Tibial nerve (tissue), 4 donors: ENCODE measurements at regions not wholly inside any gene's neighbourhood (a gene's known extent, or its start where the extent isn't known, plus 50 kb on each side); places are given as distances from the start of the nearest gene placed in this dataset.
A peak's percentile ranks its signal among the peaks of the same experiment; 100 is the strongest.

Experiments
- DNase-seq, 2 donors: peaks; one replicate each; pipeline ENCODE4 v3.0.0-alpha.2; 2019; ENCODE audit warnings: low spot score in 2 of 2
- H3K27ac ChIP-seq, 4 donors: fragments of 200-600 bp; sonication (generic) in 3 of 4; one replicate each; pipeline ENCODE4 v1.5.1; 2017 to 2019; ENCODE audit warnings: mild to moderate bottlenecking in 1 of 4
- H3K27me3 ChIP-seq, 2 donors: fragments of 200-600 bp; sonication (generic) in 1 of 2; one replicate each; pipeline versions ENCODE4 v1.5.1 to v1.6.0; 2017 to 2019
- H3K36me3 ChIP-seq, 3 donors: fragments of 200-600 bp; sonication (generic); one replicate each; pipeline ENCODE4 v1.5.1; 2018 to 2019
- H3K4me1 ChIP-seq, 4 donors: fragments of 200-600 bp; sonication (generic) in 3 of 4; one replicate each; pipeline ENCODE4 v1.5.1; 2017 to 2019
- H3K4me3 ChIP-seq, 4 donors: fragments of 200-600 bp; sonication (generic) in 3 of 4; one replicate each; pipeline ENCODE4 v1.5.1; 2017 to 2019; ENCODE audit warnings: mild to moderate bottlenecking in 1 of 4, moderate library complexity in 1 of 4
- H3K9me3 ChIP-seq, 4 donors: fragments of 200-600 bp; sonication (generic) in 3 of 4; one replicate each; pipeline ENCODE4 v1.5.1; 2017 to 2019
- EP300 ChIP-seq, 2 donors: sonication (generic); formaldehyde crosslinking; IDR thresholded peaks; one replicate each; pipeline ENCODE4 v1.6.1; 2017; ENCODE audit warnings: antibody characterized with exemption in 2 of 2, mild to moderate bottlenecking in 1 of 2
- POLR2A ChIP-seq, 2 donors: fragments of 450-650 bp; IDR thresholded peaks; one replicate each; pipeline ENCODE4 v1.6.1; 2017; ENCODE audit warnings: antibody characterized with exemption in 2 of 2, mild to moderate bottlenecking in 2 of 2, moderate library complexity in 2 of 2
- WGBS, 2 donors: methylation state at CpG; one replicate each; pipeline ENCODE4 v1.1.5; 2018; 5-methylcytosine and 5-hydroxymethylcytosine counted together
- TF ChIP-seq, protein P1 (sequence below), 5 experiments: fragments of 200-600 bp in 3 of 5; fragments of 450-650 bp in 2 of 5; sonication (generic) in 3 of 5; IDR thresholded peaks; one replicate each; pipeline ENCODE4 v1.5.1; 2016 to 2019; ENCODE audit warnings: antibody characterized with exemption in 5 of 5, mild to moderate bottlenecking in 3 of 5, moderate library complexity in 2 of 5

- 63 to 72% methylated on average over 8 of the region's 8 CpGs for WGBS, 2 donors
- no peaks in the 10 kb centered on the region for H3K27me3 ChIP-seq
- H3K27ac ChIP-seq = no peak overlapping the region
- H3K9me3 ChIP-seq = no peaks in the 10 kb centered on the region
- TF ChIP-seq POLR2A (IDR thresholded peaks at IDR 0.05) (no peak), EP300 (IDR thresholded peaks at IDR 0.05) (no peak)
- TF ChIP-seq, protein P1, sequence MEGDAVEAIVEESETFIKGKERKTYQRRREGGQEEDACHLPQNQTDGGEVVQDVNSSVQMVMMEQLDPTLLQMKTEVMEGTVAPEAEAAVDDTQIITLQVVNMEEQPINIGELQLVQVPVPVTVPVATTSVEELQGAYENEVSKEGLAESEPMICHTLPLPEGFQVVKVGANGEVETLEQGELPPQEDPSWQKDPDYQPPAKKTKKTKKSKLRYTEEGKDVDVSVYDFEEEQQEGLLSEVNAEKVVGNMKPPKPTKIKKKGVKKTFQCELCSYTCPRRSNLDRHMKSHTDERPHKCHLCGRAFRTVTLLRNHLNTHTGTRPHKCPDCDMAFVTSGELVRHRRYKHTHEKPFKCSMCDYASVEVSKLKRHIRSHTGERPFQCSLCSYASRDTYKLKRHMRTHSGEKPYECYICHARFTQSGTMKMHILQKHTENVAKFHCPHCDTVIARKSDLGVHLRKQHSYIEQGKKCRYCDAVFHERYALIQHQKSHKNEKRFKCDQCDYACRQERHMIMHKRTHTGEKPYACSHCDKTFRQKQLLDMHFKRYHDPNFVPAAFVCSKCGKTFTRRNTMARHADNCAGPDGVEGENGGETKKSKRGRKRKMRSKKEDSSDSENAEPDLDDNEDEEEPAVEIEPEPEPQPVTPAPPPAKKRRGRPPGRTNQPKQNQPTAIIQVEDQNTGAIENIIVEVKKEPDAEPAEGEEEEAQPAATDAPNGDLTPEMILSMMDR (IDR thresholded peaks at IDR 0.05) = no peak
- no peak overlapping the region for H3K4me3 ChIP-seq
- DNase-seq = no peak
- H3K36me3 ChIP-seq = no peaks in the 10 kb centered on the region
- H3K4me1 ChIP-seq = no peaks in the 10 kb centered on the region
These were observed 68.2 kb downstream of the RASL11A start for GRCh38 chr13:27338816-27339215.

GRCh38 chr13:27339299-27339698 lies 68.7 kb downstream of the RASL11A start:
- Histone ChIP-seq H3K27ac (no peak overlapping the region), H3K36me3 (no peaks in the 10 kb centered on the region), H3K27me3 (peaks cover 0 to 1% of the 10 kb centered on the region in 2 donors), H3K4me3 (no peak overlapping the region), H3K9me3 (no peaks in the 10 kb centered on the region), H3K4me1 (no peaks in the 10 kb centered on the region)
- peak in 1 of 2 donors; percentile 29 for DNase-seq
- no peak for TF ChIP-seq EP300 (IDR thresholded peaks at IDR 0.05)
- TF ChIP-seq, protein P1 (IDR thresholded peaks at IDR 0.05) = peak in 3 of 5 experiments; percentile 12 to 28 (median 21)
- WGBS, 2 donors = 22 to 25% methylated on average over 6 of the region's 6 CpGs

DNA sequence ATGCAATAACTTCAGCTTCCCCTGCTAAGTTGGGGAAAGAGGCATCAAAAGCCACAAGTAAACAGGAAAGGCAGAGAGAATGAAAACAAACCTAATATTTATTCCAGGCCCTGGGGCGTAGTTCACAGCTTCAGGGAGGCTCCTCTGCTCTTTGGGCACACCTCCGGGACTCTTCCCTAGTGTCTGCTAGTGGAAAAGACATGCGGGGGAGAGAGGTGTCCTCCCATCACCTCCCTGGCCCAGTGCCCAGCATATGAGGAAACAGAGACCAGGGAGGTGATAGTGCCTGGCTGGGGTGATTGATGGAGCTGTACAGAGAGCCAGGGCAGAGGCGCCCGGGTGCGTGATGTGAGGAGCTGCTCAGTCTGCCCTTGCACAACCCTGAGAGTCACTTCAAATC lies 71.0 kb downstream of the RASL11A start:
- 61 to 64% methylated on average over 6 of the region's 6 CpGs for WGBS, 2 donors
- no peaks in the 10 kb centered on the region for H3K9me3 ChIP-seq
- H3K27ac ChIP-seq = no peak overlapping the region
- DNase-seq = no peak
- no peaks in the 10 kb centered on the region for H3K36me3 ChIP-seq
- H3K27me3 ChIP-seq = peaks cover 0 to 4% of the 10 kb centered on the region in 2 donors
- TF ChIP-seq POLR2A (IDR thresholded peaks at IDR 0.05) = no peak
- TF ChIP-seq, protein P1 (IDR thresholded peaks at IDR 0.05) = no peak
- no peak for TF ChIP-seq EP300 (IDR thresholded peaks at IDR 0.05)
- no peaks in the 10 kb centered on the region for H3K4me1 ChIP-seq
- H3K4me3 ChIP-seq = no peak overlapping the region

GRCh38 chr13:27347211-27347772 lies 76.7 kb downstream of the RASL11A start:
- H3K27me3 ChIP-seq = peaks cover 0 to 12% of the 10 kb centered on the region in 2 donors
- H3K4me1 ChIP-seq = no peaks in the 10 kb centered on the region
- no peak overlapping the region for H3K4me3 ChIP-seq
- H3K27ac ChIP-seq = no peak overlapping the region
- WGBS, 2 donors = 21 to 23% methylated on average over 13 of the region's 13 CpGs
- TF ChIP-seq EP300 (IDR thresholded peaks at IDR 0.05) (no peak), POLR2A (IDR thresholded peaks at IDR 0.05) (no peak)
- TF ChIP-seq, protein P1 (IDR thresholded peaks at IDR 0.05) = no peak
- DNase-seq = no peak
- H3K36me3 ChIP-seq = no peaks in the 10 kb centered on the region
- H3K9me3 ChIP-seq = peaks cover 0 to 3% (median 0%) of the 10 kb centered on the region in 4 donors

DNA sequence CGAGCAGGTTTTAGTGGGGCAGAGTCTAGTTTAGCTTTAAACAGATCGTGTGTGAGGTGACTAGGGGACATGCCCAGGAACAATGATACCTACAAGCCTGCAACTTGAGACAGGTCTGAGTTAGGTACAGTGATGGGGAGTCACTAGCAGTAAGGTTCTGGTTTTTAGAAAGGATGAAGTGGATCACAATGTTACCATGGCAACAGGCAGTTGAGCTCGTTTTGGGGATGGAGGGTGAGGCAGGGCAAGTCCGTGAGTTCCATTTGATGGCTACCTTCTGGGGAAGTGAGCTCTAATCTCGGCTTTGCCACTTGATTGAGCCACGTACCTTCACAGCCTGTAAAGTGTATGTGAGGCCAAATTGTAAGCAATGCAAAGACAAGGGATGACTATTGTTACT lies 76.0 kb upstream of the GTF3A start:
- DNase-seq = no peak
- Histone ChIP-seq H3K27me3 (peaks cover 0 to 12% of the 10 kb centered on the region in 2 donors), H3K4me3 (no peak overlapping the region), H3K4me1 (no peaks in the 10 kb centered on the region), H3K27ac (no peak overlapping the region), H3K36me3 (no peaks in the 10 kb centered on the region), H3K9me3 (peaks cover 0 to 3% (median 0%) of the 10 kb centered on the region in 4 donors)
- no peak for TF ChIP-seq POLR2A (IDR thresholded peaks at IDR 0.05)
- TF ChIP-seq, protein P1 (IDR thresholded peaks at IDR 0.05) = no peak
- 58 to 59% methylated on average over 6 of the region's 6 CpGs for WGBS, 2 donors
